ENCODE measurements at regions not wholly inside any gene's neighbourhood (a gene's known extent, or its start where the extent isn't known, plus 50 kb on each side); places are given as distances from the start of the nearest gene placed in this dataset.

DNA sequence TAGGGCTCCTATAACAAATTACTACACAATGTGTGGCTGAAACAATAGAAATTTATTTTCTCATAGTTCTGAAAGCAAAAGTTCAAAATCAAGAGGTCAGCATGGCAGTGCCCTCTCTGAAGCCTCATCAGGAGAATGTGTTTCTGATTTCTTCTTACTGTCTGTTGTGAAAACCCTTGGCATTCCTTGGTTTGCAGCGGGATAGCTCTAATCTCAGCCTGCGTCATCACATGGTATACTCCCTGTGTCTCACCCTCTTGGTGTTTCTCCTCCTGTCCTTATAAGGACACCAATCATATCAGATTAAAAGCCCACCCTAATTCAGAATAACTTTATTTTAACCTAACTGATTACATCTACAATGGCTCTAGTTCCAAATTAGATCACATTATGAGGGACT, 87.5 kb upstream of the CDH9 start:
- Histone ChIP-seq H3K27me3 (ENCODE audit: insufficient read depth) (no peaks in the 10 kb centered on the region), H3K79me2 (replicated peaks; ENCODE audit: insufficient read depth) (no peaks in the 10 kb centered on the region), H3K4me2 (no peak overlapping the region), H2AFZ (no peak overlapping the region), H3K4me1 (ENCODE audit: insufficient read depth) (no peaks in the 10 kb centered on the region), H3K36me3 (ENCODE audit: insufficient read depth) (no peaks in the 10 kb centered on the region), H3K27ac (ENCODE audit: low read depth) (no peak overlapping the region), H3F3A (replicated peaks; ENCODE audit: low read depth) (no peaks in the 10 kb centered on the region), H3K9me2 (ENCODE audit: insufficient read depth) (no peaks in the 10 kb centered on the region), H3K4me3 (no peak overlapping the region), H4K20me1 (replicated peaks; ENCODE audit: insufficient read depth) (no peaks in the 10 kb centered on the region)
- Mint-ChIP-seq H3K36me3 (ENCODE audit: low read depth) (no peaks in the 10 kb centered on the region), H3K4me3 (no peak overlapping the region), H3K27me3 (ENCODE audit: insufficient read depth, low read depth, poor library complexity) (no peaks in the 10 kb centered on the region), H3K4me1 (no peaks in the 10 kb centered on the region), H3K9me3 (peaks cover 4% of the 10 kb centered on the region; the same call in 2 of the 3 replicates), H3K27ac (no peak overlapping the region)
- ATAC-seq (no peak), DNase-seq (ENCODE audit: low spot score) (no peak)
- TF ChIP-seq ZNF331 (CRISPR knock-in tag; IDR thresholded peaks at IDR 0.05; ENCODE audit: low read depth): no peak
- no peak for TF ChIP-seq EZH2 (IDR thresholded peaks at IDR 0.05; ENCODE audit: low read depth, unreplicated experiment)
- no peak for TF ChIP-seq EZH2phosphoT487 (IDR thresholded peaks at IDR 0.05; ENCODE audit: unreplicated experiment)
- TF ChIP-seq, protein P1, sequence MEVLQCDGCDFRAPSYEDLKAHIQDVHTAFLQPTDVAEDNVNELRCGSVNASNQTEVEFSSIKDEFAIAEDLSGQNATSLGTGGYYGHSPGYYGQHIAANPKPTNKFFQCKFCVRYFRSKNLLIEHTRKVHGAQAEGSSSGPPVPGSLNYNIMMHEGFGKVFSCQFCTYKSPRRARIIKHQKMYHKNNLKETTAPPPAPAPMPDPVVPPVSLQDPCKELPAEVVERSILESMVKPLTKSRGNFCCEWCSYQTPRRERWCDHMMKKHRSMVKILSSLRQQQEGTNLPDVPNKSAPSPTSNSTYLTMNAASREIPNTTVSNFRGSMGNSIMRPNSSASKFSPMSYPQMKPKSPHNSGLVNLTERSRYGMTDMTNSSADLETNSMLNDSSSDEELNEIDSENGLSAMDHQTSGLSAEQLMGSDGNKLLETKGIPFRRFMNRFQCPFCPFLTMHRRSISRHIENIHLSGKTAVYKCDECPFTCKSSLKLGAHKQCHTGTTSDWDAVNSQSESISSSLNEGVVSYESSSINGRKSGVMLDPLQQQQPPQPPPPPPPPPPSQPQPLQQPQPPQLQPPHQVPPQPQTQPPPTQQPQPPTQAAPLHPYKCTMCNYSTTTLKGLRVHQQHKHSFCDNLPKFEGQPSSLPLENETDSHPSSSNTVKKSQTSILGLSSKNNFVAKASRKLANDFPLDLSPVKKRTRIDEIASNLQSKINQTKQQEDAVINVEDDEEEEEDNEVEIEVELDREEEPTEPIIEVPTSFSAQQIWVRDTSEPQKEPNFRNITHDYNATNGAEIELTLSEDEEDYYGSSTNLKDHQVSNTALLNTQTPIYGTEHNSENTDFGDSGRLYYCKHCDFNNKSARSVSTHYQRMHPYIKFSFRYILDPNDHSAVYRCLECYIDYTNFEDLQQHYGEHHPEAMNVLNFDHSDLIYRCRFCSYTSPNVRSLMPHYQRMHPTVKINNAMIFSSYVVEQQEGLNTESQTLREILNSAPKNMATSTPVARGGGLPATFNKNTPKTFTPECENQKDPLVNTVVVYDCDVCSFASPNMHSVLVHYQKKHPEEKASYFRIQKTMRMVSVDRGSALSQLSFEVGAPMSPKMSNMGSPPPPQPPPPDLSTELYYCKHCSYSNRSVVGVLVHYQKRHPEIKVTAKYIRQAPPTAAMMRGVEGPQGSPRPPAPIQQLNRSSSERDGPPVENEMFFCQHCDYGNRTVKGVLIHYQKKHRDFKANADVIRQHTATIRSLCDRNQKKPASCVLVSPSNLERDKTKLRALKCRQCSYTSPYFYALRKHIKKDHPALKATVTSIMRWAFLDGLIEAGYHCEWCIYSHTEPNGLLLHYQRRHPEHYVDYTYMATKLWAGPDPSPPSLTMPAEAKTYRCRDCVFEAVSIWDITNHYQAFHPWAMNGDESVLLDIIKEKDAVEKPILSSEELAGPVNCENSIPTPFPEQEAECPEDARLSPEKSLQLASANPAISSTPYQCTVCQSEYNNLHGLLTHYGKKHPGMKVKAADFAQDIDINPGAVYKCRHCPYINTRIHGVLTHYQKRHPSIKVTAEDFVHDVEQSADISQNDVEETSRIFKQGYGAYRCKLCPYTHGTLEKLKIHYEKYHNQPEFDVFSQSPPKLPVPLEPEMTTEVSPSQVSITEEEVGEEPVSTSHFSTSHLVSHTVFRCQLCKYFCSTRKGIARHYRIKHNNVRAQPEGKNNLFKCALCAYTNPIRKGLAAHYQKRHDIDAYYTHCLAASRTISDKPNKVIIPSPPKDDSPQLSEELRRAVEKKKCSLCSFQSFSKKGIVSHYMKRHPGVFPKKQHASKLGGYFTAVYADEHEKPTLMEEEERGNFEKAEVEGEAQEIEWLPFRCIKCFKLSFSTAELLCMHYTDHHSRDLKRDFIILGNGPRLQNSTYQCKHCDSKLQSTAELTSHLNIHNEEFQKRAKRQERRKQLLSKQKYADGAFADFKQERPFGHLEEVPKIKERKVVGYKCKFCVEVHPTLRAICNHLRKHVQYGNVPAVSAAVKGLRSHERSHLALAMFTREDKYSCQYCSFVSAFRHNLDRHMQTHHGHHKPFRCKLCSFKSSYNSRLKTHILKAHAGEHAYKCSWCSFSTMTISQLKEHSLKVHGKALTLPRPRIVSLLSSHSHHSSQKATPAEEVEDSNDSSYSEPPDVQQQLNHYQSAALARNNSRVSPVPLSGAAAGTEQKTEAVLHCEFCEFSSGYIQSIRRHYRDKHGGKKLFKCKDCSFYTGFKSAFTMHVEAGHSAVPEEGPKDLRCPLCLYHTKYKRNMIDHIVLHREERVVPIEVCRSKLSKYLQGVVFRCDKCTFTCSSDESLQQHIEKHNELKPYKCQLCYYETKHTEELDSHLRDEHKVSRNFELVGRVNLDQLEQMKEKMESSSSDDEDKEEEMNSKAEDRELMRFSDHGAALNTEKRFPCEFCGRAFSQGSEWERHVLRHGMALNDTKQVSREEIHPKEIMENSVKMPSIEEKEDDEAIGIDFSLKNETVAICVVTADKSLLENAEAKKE (CRISPR knock-in tag; IDR thresholded peaks at IDR 0.05): no peak
- TF ChIP-seq, protein P2, sequence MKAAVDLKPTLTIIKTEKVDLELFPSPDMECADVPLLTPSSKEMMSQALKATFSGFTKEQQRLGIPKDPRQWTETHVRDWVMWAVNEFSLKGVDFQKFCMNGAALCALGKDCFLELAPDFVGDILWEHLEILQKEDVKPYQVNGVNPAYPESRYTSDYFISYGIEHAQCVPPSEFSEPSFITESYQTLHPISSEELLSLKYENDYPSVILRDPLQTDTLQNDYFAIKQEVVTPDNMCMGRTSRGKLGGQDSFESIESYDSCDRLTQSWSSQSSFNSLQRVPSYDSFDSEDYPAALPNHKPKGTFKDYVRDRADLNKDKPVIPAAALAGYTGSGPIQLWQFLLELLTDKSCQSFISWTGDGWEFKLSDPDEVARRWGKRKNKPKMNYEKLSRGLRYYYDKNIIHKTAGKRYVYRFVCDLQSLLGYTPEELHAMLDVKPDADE (IDR thresholded peaks at IDR 0.05): no peak
- no peak for TF ChIP-seq CREB1 (CRISPR knock-in tag; IDR thresholded peaks at IDR 0.05; ENCODE audit: low read depth)
- TF ChIP-seq NANOG (IDR thresholded peaks at IDR 0.05; ENCODE audit: borderline replicate concordance): no peak
- TF ChIP-seq, protein P3, sequence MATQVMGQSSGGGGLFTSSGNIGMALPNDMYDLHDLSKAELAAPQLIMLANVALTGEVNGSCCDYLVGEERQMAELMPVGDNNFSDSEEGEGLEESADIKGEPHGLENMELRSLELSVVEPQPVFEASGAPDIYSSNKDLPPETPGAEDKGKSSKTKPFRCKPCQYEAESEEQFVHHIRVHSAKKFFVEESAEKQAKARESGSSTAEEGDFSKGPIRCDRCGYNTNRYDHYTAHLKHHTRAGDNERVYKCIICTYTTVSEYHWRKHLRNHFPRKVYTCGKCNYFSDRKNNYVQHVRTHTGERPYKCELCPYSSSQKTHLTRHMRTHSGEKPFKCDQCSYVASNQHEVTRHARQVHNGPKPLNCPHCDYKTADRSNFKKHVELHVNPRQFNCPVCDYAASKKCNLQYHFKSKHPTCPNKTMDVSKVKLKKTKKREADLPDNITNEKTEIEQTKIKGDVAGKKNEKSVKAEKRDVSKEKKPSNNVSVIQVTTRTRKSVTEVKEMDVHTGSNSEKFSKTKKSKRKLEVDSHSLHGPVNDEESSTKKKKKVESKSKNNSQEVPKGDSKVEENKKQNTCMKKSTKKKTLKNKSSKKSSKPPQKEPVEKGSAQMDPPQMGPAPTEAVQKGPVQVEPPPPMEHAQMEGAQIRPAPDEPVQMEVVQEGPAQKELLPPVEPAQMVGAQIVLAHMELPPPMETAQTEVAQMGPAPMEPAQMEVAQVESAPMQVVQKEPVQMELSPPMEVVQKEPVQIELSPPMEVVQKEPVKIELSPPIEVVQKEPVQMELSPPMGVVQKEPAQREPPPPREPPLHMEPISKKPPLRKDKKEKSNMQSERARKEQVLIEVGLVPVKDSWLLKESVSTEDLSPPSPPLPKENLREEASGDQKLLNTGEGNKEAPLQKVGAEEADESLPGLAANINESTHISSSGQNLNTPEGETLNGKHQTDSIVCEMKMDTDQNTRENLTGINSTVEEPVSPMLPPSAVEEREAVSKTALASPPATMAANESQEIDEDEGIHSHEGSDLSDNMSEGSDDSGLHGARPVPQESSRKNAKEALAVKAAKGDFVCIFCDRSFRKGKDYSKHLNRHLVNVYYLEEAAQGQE (IDR thresholded peaks at IDR 0.05; ENCODE audit: unreplicated experiment): no peak
- TF ChIP-seq STAT1 (IDR thresholded peaks at IDR 0.05; ENCODE audit: unreplicated experiment): no peak
- TF ChIP-seq JUNB (IDR thresholded peaks at IDR 0.05; ENCODE audit: unreplicated experiment): no peak
- TF ChIP-seq, protein P4, sequence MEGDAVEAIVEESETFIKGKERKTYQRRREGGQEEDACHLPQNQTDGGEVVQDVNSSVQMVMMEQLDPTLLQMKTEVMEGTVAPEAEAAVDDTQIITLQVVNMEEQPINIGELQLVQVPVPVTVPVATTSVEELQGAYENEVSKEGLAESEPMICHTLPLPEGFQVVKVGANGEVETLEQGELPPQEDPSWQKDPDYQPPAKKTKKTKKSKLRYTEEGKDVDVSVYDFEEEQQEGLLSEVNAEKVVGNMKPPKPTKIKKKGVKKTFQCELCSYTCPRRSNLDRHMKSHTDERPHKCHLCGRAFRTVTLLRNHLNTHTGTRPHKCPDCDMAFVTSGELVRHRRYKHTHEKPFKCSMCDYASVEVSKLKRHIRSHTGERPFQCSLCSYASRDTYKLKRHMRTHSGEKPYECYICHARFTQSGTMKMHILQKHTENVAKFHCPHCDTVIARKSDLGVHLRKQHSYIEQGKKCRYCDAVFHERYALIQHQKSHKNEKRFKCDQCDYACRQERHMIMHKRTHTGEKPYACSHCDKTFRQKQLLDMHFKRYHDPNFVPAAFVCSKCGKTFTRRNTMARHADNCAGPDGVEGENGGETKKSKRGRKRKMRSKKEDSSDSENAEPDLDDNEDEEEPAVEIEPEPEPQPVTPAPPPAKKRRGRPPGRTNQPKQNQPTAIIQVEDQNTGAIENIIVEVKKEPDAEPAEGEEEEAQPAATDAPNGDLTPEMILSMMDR (conservative IDR thresholded peaks at IDR 0.05; ENCODE audit: low read depth in 2 of 2): no peak
- no peak for TF ChIP-seq POLR2AphosphoS5 (IDR thresholded peaks at IDR 0.05; ENCODE audit: low read depth)
- no peak for TF ChIP-seq ZNF114 (CRISPR knock-in tag; IDR thresholded peaks at IDR 0.05)

Measured in GM23338 (cell line).